GM10266 (cell line): ENCODE measurements at regions not wholly inside any gene's neighbourhood (a gene's known extent, or its start where the extent isn't known, plus 50 kb on each side); places are given as distances from the start of the nearest gene placed in this dataset.

Experiments
- DNase-seq: peaks from one replicate; pipeline ENCODE4 v3.0.0; 2012; ENCODE audit errors: extremely low spot score
- CTCF ChIP-seq: IDR thresholded peaks from 2 replicates; pipeline ENCODE4 v1.5.1; 2012; ENCODE audit warnings: mild to moderate bottlenecking, low read depth; ENCODE audit not compliant: control insufficient read depth, insufficient read depth; ENCODE audit errors: missing control alignments

- DNase-seq = no peak
- TF ChIP-seq CTCF = no peak
Observed at GRCh38 chr20:50389808-50390684, 120.1 kb upstream of the PTPN1 start.

- TF ChIP-seq CTCF = no peak
- no peak for DNase-seq
Observed at GRCh38 chr20:50390685-50391443, 119.3 kb upstream of the PTPN1 start.

GRCh38 chr20:50391444-50392137, 118.6 kb upstream of the PTPN1 start:
- no peak for TF ChIP-seq CTCF
- DNase-seq = no peak

- no peak for TF ChIP-seq CTCF
- no peak for DNase-seq
Observed at GRCh38 chr20:50392138-50392866, 117.9 kb upstream of the PTPN1 start.

GRCh38 chr20:50393242-50393641, 116.9 kb upstream of the PTPN1 start:
- DNase-seq = no peak
- no peak for TF ChIP-seq CTCF

- no peak for DNase-seq
- TF ChIP-seq CTCF = no peak
Observed at GRCh38 chr20:50393990-50394561, 116.1 kb upstream of the PTPN1 start.
